ENCODE measurements at regions not wholly inside any gene's neighbourhood (a gene's known extent, or its start where the extent isn't known, plus 50 kb on each side); places are given as distances from the start of the nearest gene placed in this dataset.
"Not testable (repeated sequence)": the region's sequence is repeated elsewhere in the genome, so short reads cannot be mapped to it uniquely, and the experiment has no call there.

- TF ChIP-seq, protein P1, sequence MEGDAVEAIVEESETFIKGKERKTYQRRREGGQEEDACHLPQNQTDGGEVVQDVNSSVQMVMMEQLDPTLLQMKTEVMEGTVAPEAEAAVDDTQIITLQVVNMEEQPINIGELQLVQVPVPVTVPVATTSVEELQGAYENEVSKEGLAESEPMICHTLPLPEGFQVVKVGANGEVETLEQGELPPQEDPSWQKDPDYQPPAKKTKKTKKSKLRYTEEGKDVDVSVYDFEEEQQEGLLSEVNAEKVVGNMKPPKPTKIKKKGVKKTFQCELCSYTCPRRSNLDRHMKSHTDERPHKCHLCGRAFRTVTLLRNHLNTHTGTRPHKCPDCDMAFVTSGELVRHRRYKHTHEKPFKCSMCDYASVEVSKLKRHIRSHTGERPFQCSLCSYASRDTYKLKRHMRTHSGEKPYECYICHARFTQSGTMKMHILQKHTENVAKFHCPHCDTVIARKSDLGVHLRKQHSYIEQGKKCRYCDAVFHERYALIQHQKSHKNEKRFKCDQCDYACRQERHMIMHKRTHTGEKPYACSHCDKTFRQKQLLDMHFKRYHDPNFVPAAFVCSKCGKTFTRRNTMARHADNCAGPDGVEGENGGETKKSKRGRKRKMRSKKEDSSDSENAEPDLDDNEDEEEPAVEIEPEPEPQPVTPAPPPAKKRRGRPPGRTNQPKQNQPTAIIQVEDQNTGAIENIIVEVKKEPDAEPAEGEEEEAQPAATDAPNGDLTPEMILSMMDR (IDR thresholded peaks at IDR 0.05): no peak
- Histone ChIP-seq H3K9me3 (ENCODE audit: control insufficient read depth, insufficient read depth, low read length) (no peaks in the 10 kb centered on the region), H3K27me3 (ENCODE audit: control insufficient read depth, insufficient read depth, low read length) (no peaks in the 10 kb centered on the region), H3K27ac (ENCODE audit: low read length) (no peak overlapping the region), H3K36me3 (ENCODE audit: control insufficient read depth, insufficient read depth, low read length) (no peaks in the 10 kb centered on the region), H3K4me1 (ENCODE audit: control insufficient read depth, insufficient read depth, low read length) (no peaks in the 10 kb centered on the region), H3K4me3 (ENCODE audit: low read length) (no peak overlapping the region)
- no peaks in the 10 kb centered on the region for H3K27me3 Mint-ChIP-seq (ENCODE audit: low read depth in 2 of 2)
- H3K27ac Mint-ChIP-seq: no peak overlapping the region
- intact Hi-C loops (cut with micrococcal nuclease): no loop called here
- peaks cover 12% of the 10 kb centered on the region for H3K36me3 Mint-ChIP-seq
- peaks cover 28 to 46% of the 10 kb centered on the region in 2 donors for H3K9me3 Mint-ChIP-seq
- ATAC-seq: no peak
- DNase-seq: no peak
- WGBS (ENCODE audit: insufficient coverage): 62% methylated on average over 3 of the region's 3 CpGs
- H3K4me1 Mint-ChIP-seq: no peaks in the 10 kb centered on the region
- no peak overlapping the region for H3K4me3 Mint-ChIP-seq
These were observed 996.4 kb upstream of the WWC1 start for GRCh38 chr5:167294882-167295680.

- H3K4me3 ChIP-seq (ENCODE audit: low read length): no peak overlapping the region
- no peaks in the 10 kb centered on the region for H3K9me3 ChIP-seq (ENCODE audit: control insufficient read depth, insufficient read depth, low read length)
- peaks cover 7% of the 10 kb centered on the region for H3K36me3 Mint-ChIP-seq
- no peak overlapping the region for H3K4me3 Mint-ChIP-seq
- no peak overlapping the region for H3K27ac ChIP-seq (ENCODE audit: low read length)
- no peaks in the 10 kb centered on the region for H3K4me1 ChIP-seq (ENCODE audit: control insufficient read depth, insufficient read depth, low read length)
- H3K27me3 Mint-ChIP-seq (ENCODE audit: low read depth in 2 of 2): no peaks in the 10 kb centered on the region
- H3K27ac Mint-ChIP-seq: no peak overlapping the region
- H3K36me3 ChIP-seq (ENCODE audit: control insufficient read depth, insufficient read depth, low read length): no peaks in the 10 kb centered on the region
- H3K9me3 Mint-ChIP-seq: peaks cover 32 to 49% of the 10 kb centered on the region in 2 donors
- TF ChIP-seq, protein P1 (IDR thresholded peaks at IDR 0.05): no peak
- no peaks in the 10 kb centered on the region for H3K4me1 Mint-ChIP-seq
- 88% methylated on average over 2 of the region's 2 CpGs for WGBS (ENCODE audit: insufficient coverage)
- intact Hi-C loops (cut with micrococcal nuclease): no loop called here
- ATAC-seq (no peak), DNase-seq (no peak)
- no peaks in the 10 kb centered on the region for H3K27me3 ChIP-seq (ENCODE audit: control insufficient read depth, insufficient read depth, low read length)
These were observed 995.8 kb upstream of the WWC1 start for GRCh38 chr5:167295681-167296005.

DNA sequence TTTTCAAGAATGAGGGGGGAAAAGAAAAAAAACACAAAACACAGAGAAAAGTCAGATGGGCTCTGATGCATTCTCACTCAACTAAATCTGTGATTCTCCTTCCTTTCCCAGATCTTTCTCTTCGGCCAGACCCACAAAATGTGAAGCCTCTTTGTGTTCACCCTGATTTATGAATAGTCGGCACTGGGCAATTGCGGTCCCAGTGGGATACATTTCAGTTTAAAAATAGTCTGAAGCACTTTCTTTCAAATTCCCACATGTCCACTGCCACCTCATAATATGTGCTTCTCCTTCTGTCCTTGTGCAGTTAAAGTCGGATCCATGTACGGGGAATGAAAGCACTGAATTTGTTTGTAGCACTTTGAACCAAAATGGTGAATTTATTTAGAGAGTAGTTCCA, 995.4 kb upstream of the WWC1 start:
- Mint-ChIP-seq H3K4me1 (no peaks in the 10 kb centered on the region), H3K36me3 (peaks cover 4% of the 10 kb centered on the region), H3K4me3 (no peak overlapping the region), H3K27me3 (ENCODE audit: low read depth in 2 of 2) (no peaks in the 10 kb centered on the region), H3K9me3 (peaks cover 30 to 48% of the 10 kb centered on the region in 2 donors), H3K27ac (no peak overlapping the region)
- DNase-seq (no peak), ATAC-seq (no peak)
- no peaks in the 10 kb centered on the region for H3K9me3 ChIP-seq (ENCODE audit: control insufficient read depth, insufficient read depth, low read length)
- WGBS (ENCODE audit: insufficient coverage): 61% methylated on average over 5 of the region's 5 CpGs
- TF ChIP-seq, protein P1 (IDR thresholded peaks at IDR 0.05): no peak
- H3K36me3 ChIP-seq (ENCODE audit: control insufficient read depth, insufficient read depth, low read length): no peaks in the 10 kb centered on the region
- no peak overlapping the region for H3K4me3 ChIP-seq (ENCODE audit: low read length)
- H3K27me3 ChIP-seq (ENCODE audit: control insufficient read depth, insufficient read depth, low read length): no peaks in the 10 kb centered on the region
- H3K4me1 ChIP-seq (ENCODE audit: control insufficient read depth, insufficient read depth, low read length): no peaks in the 10 kb centered on the region
- no peak overlapping the region for H3K27ac ChIP-seq (ENCODE audit: low read length)
- intact Hi-C loops (cut with micrococcal nuclease): no loop called here

GRCh38 chr5:167296661-167297060, 994.8 kb upstream of the WWC1 start:
- Mint-ChIP-seq H3K27ac (no peak overlapping the region), H3K9me3 (peaks cover 27 to 51% of the 10 kb centered on the region in 2 donors), H3K4me1 (no peaks in the 10 kb centered on the region), H3K27me3 (ENCODE audit: low read depth in 2 of 2) (no peaks in the 10 kb centered on the region), H3K4me3 (no peak overlapping the region), H3K36me3 (no peaks in the 10 kb centered on the region)
- WGBS (ENCODE audit: insufficient coverage): 91% methylated on average over 1 of the region's 1 CpG
- ATAC-seq (no peak), DNase-seq (no peak)
- Histone ChIP-seq H3K36me3 (ENCODE audit: control insufficient read depth, insufficient read depth, low read length) (no peaks in the 10 kb centered on the region), H3K27me3 (ENCODE audit: control insufficient read depth, insufficient read depth, low read length) (no peaks in the 10 kb centered on the region), H3K4me1 (ENCODE audit: control insufficient read depth, insufficient read depth, low read length) (no peaks in the 10 kb centered on the region), H3K27ac (ENCODE audit: low read length) (no peak overlapping the region), H3K4me3 (ENCODE audit: low read length) (no peak overlapping the region), H3K9me3 (ENCODE audit: control insufficient read depth, insufficient read depth, low read length) (no peaks in the 10 kb centered on the region)
- TF ChIP-seq, protein P1 (IDR thresholded peaks at IDR 0.05): no peak
- intact Hi-C loops (cut with micrococcal nuclease): no loop called here

DNA sequence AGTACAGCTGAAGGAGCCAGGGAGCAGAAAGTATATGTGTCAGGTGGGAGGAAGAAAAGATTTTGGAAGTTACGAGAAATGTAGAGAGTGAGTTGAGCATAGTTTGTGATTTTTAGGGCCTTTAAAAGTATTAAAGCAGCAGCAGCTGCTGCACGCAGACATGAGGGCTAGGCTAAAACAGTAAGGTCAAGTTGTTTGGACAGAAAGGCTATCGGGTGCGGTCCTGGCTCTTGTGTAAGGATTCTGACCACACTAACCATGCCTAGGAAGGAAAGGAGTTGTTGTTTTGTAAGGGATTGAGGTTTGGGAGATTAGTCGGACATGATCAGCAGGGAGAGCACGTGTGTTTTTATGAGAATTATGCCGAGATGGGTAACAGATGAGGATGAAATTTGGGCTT, 991.6 kb upstream of the WWC1 start:
- H3K27ac ChIP-seq (ENCODE audit: low read length); DNase-seq; H3K4me1 ChIP-seq (ENCODE audit: control insufficient read depth, insufficient read depth, low read length); H3K36me3 ChIP-seq (ENCODE audit: control insufficient read depth, insufficient read depth, low read length); H3K4me3 Mint-ChIP-seq; ATAC-seq; H3K27me3 ChIP-seq (ENCODE audit: control insufficient read depth, insufficient read depth, low read length); H3K36me3 Mint-ChIP-seq; H3K27me3 Mint-ChIP-seq (ENCODE audit: low read depth in 2 of 2); intact Hi-C loops (cut with micrococcal nuclease); H3K4me1 Mint-ChIP-seq; H3K27ac Mint-ChIP-seq; H3K4me3 ChIP-seq (ENCODE audit: low read length); H3K9me3 ChIP-seq (ENCODE audit: control insufficient read depth, insufficient read depth, low read length): not testable (repeated sequence)
- WGBS (ENCODE audit: insufficient coverage): 82% methylated on average over 7 of the region's 7 CpGs
- peaks cover 25 to 42% of the 10 kb centered on the region in 2 donors for H3K9me3 Mint-ChIP-seq

All from natural killer cell (primary cell).